Thyroid gland (tissue), 4 donors: ENCODE measurements at regions not wholly inside any gene's neighbourhood (a gene's known extent, or its start where the extent isn't known, plus 50 kb on each side); places are given as distances from the start of the nearest gene placed in this dataset.

Experiments
- CTCF ChIP-seq, 6 experiments: fragments of 200-600 bp in 3 of 6; fragments of 450-650 bp in 3 of 6; sonication (generic) in 3 of 6; IDR thresholded peaks; one replicate each; pipeline ENCODE4 v1.5.1; 2016 to 2019; ENCODE audit warnings: antibody characterized with exemption in 6 of 6, mild to moderate bottlenecking in 2 of 6, inconsistent platforms in 1 of 6, moderate library complexity in 1 of 6
- POLR2A ChIP-seq, 2 donors: fragments of 450-650 bp; IDR thresholded peaks; one replicate each; pipeline ENCODE4 v1.6.1; 2017; ENCODE audit warnings: antibody characterized with exemption in 2 of 2, mild to moderate bottlenecking in 2 of 2, moderate library complexity in 1 of 2

- no peak for TF ChIP-seq POLR2A (IDR thresholded peaks at IDR 0.05)
- no peak for TF ChIP-seq CTCF (IDR thresholded peaks at IDR 0.05)
These were observed 636.8 kb downstream of the ETV1 start for GRCh38 chr7:13352677-13353076.
